Endothelial cell of umbilical vein (primary cell): ENCODE measurements at regions not wholly inside any gene's neighbourhood (a gene's known extent, or its start where the extent isn't known, plus 50 kb on each side); places are given as distances from the start of the nearest gene placed in this dataset.

Source experiments
- BruUV-seq: library from RNA; stranded (reverse); fragments of 400-500 nt; replicated peaks from 2 replicates; lab custom pipeline; 2021; lab: Mats Ljungman, UMichigan
- CTCF ChIA-PET: fragments of 300-600, 350-600 bp; sonication (Branson Sonifier 250); formaldehyde crosslinking; loops from one replicate; lab custom pipeline; 2021; ENCODE audit warnings: antibody characterized with exemption, inconsistent platforms; lab: Charles Lee
- POLR2A ChIA-PET: fragments of 300-600, 350-600 bp; sonication (Branson Sonifier 250); formaldehyde crosslinking; loops from one replicate; lab custom pipeline; 2021; ENCODE audit warnings: antibody characterized with exemption, inconsistent platforms; lab: Charles Lee
- DNase-seq: peaks from one replicate; pipeline ENCODE4 v3.0.0-alpha.2; 2011; ENCODE audit warnings: low read depth, low spot score
- FAIRE-seq: peaks from 2 replicates; lab custom pipeline; 2011; peaks lifted over from hg19 to GRCh38; lab: Jason Lieb, UNC
- H2AFZ ChIP-seq: 2 replicates; pipeline ENCODE4 v1.6.0; 2012; ENCODE audit warnings: low read depth, low read length, control low read depth, inconsistent platforms
- H3K27ac ChIP-seq: 2 replicates; pipeline ENCODE4 v1.5.1; 2011; ENCODE audit warnings: low read depth, mild to moderate bottlenecking, control low read depth, low read length, moderate library complexity; ENCODE audit not compliant: insufficient read depth
- H3K27me3 ChIP-seq, 2 experiments: 2 replicates each; pipeline versions ENCODE4 v1.6.0 to v1.6.1; 2011; ENCODE audit warnings: low read length in 2 of 2, mixed read lengths in 1 of 2; ENCODE audit not compliant: control insufficient read depth in 2 of 2, insufficient read depth in 2 of 2
- H3K36me3 ChIP-seq, 2 experiments: 2 replicates in 1 of 2; 3 replicates in 1 of 2; pipeline ENCODE4 v1.5.1; 2011; ENCODE audit warnings: low read length in 2 of 2, mild to moderate bottlenecking in 1 of 2, moderate library complexity in 1 of 2; ENCODE audit not compliant: control insufficient read depth in 2 of 2, insufficient read depth in 2 of 2; ENCODE audit errors: extremely low read depth in 1 of 2
- H3K4me1 ChIP-seq: 3 replicates; pipeline ENCODE4 v1.5.1; 2011; ENCODE audit warnings: mild to moderate bottlenecking, low read length; ENCODE audit not compliant: control insufficient read depth, insufficient read depth; ENCODE audit errors: extremely low read depth
- H3K4me2 ChIP-seq: 2 replicates; pipeline ENCODE4 v1.6.1; 2011; ENCODE audit warnings: low read length, control low read depth, mixed read lengths; ENCODE audit not compliant: insufficient read depth
- H3K4me3 ChIP-seq, 3 experiments: fragments of 200-600 bp in 1 of 3; sonication (generic), shearing (Covaris generic) in 1 of 3; replicated peaks in 1 of 3; 2 replicates each; pipeline ENCODE4 v1.5.1; 2011 to 2016; ENCODE audit warnings: control low read depth in 3 of 3, low read length in 3 of 3, mild to moderate bottlenecking in 2 of 3, inconsistent platforms in 1 of 3, low read depth in 1 of 3, moderate library complexity in 1 of 3; ENCODE audit not compliant: insufficient read depth in 1 of 3
- H3K79me2 ChIP-seq: 2 replicates; pipeline ENCODE4 v1.6.0; 2012; ENCODE audit warnings: low read length, inconsistent platforms; ENCODE audit not compliant: control insufficient read depth, insufficient read depth
- H3K9ac ChIP-seq: replicated peaks from 2 replicates; pipeline ENCODE3; 2011; ENCODE audit warnings: low read length, control low read depth; ENCODE audit not compliant: insufficient read depth; ENCODE audit errors: extremely low read depth
- H3K9me1 ChIP-seq: replicated peaks from 3 replicates; pipeline ENCODE4 v1.6.0; 2011; ENCODE audit warnings: mild to moderate bottlenecking, low read length; ENCODE audit not compliant: control insufficient read depth, insufficient read depth; ENCODE audit errors: extremely low read depth
- H3K9me3 ChIP-seq: replicated peaks from 2 replicates; pipeline ENCODE4 v1.5.1; 2012; ENCODE audit warnings: low read length, inconsistent platforms; ENCODE audit not compliant: control insufficient read depth, insufficient read depth
- H4K20me1 ChIP-seq: replicated peaks from 2 replicates; pipeline ENCODE3; 2011; ENCODE audit warnings: mild to moderate bottlenecking, low read length; ENCODE audit not compliant: control insufficient read depth, insufficient read depth; ENCODE audit errors: extremely low read depth
- CTCF ChIP-seq, 2 donors: IDR thresholded peaks; 1 replicate in 1 of 2; 2 replicates in 1 of 2; pipeline ENCODE4 v1.5.1; 2011; ENCODE audit warnings: low read length in 2 of 2, mild to moderate bottlenecking in 2 of 2, moderate library complexity in 2 of 2, control low read depth in 1 of 2, inconsistent platforms in 1 of 2, low read depth in 1 of 2; ENCODE audit not compliant: insufficient read depth in 1 of 2; ENCODE audit errors: extremely low read depth in 1 of 2
- EZH2 ChIP-seq: IDR thresholded peaks from 2 replicates; pipeline ENCODE4 v1.6.1; 2012; ENCODE audit warnings: borderline replicate concordance, low read depth, mild to moderate bottlenecking, moderate library complexity, low read length, inconsistent platforms; ENCODE audit not compliant: severe bottlenecking
- FOS ChIP-seq: IDR thresholded peaks from 2 replicates; pipeline ENCODE4 v1.6.1; 2011; ENCODE audit warnings: mild to moderate bottlenecking, low read length, moderate library complexity, borderline replicate concordance; ENCODE audit not compliant: insufficient read depth
- GATA2 ChIP-seq: IDR thresholded peaks from 2 replicates; pipeline ENCODE4 v1.7.0; 2011; ENCODE audit warnings: low read depth, mild to moderate bottlenecking, moderate library complexity, mixed read lengths, low read length; ENCODE audit not compliant: insufficient read length, insufficient read depth
- JUN ChIP-seq: IDR thresholded peaks from 2 replicates; pipeline ENCODE4 v1.6.1; 2011; ENCODE audit warnings: borderline replicate concordance, low read depth; ENCODE audit not compliant: insufficient read length, insufficient read depth
- MAX ChIP-seq: IDR thresholded peaks from 2 replicates; pipeline ENCODE4 v1.6.1; 2011; ENCODE audit not compliant: insufficient read depth, insufficient read length
- MYC ChIP-seq: IDR thresholded peaks from one replicate; pipeline ENCODE4 v1.6.1; 2011; ENCODE audit warnings: mild to moderate bottlenecking, low read depth, low read length
- POLR2A ChIP-seq: IDR thresholded peaks from 2 replicates; pipeline ENCODE4 v1.6.1; 2012; ENCODE audit warnings: low read depth, mild to moderate bottlenecking, control low read depth, low read length
- POLR2AphosphoS5 ChIP-seq: IDR thresholded peaks from 2 replicates; pipeline ENCODE4 v1.6.1; 2012; ENCODE audit warnings: low read depth, mild to moderate bottlenecking, control low read depth, low read length, moderate library complexity; ENCODE audit not compliant: insufficient read depth
- dilution Hi-C: fragments of 300-500 bp; cut with MboI; formaldehyde crosslinking; loops from one replicate; pipeline ENCODE4 v1.15.0; 2019; ENCODE audit warnings: low sequenced_read_pairs; ENCODE audit not compliant: extremely low pct_ligation_motif_present
- intact Hi-C: fragments of 100-400 bp; cut with micrococcal nuclease; formaldehyde crosslinking; loops from one replicate; pipeline ENCODE4 v1.10.0; 2022

DNA sequence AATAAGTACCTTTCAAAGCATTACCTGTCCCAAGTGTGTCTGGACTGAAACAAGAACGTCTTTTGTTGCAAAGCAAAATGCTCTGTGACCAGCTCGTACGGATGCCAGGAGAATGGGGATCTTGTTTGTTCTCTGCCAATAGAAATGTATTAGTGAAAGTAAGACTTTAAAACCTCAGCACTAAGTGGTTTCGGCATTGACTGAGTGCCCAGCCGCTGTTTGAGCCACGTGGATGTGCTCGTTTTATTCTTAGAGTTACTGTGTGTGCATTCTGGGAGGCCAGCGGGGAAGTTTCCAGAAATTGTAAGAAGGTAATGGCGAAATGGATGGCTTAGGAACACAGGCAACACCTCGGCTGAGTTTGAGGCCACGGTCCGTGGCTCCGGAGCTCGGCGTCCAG is 117.1 kb upstream of the USP29 start:
- DNase-seq (no peak), FAIRE-seq (no peak)
- no peak for TF ChIP-seq GATA2
- TF ChIP-seq MAX, result no peak
- TF ChIP-seq POLR2A, result no peak
- TF ChIP-seq MYC, result no peak
- TF ChIP-seq JUN, result no peak
- no peak for TF ChIP-seq CTCF (IDR thresholded peaks at IDR 0.05; ENCODE audit: extremely low read depth in 1 of 2, insufficient read depth in 1 of 2, low read depth in 1 of 2, low read length in 2 of 2)
- no peak for TF ChIP-seq POLR2AphosphoS5
- no peak for TF ChIP-seq FOS
- no peak for TF ChIP-seq EZH2
- Histone ChIP-seq H3K9ac (no peak overlapping the region), H3K4me2 (no peak overlapping the region), H3K9me1 (no peaks in the 10 kb centered on the region), H3K27ac (no peak overlapping the region), H3K79me2 (no peaks in the 10 kb centered on the region), H2AFZ (no peak overlapping the region), H3K27me3 (no peaks in the 10 kb centered on the region), H4K20me1 (no peaks in the 10 kb centered on the region), H3K4me1 (no peaks in the 10 kb centered on the region), H3K4me3 (no peak overlapping the region), H3K36me3 (no peaks in the 10 kb centered on the region), H3K9me3 (peaks cover 2% of the 10 kb centered on the region)
- intact Hi-C loops, result no loop called here
- ChIA-PET CTCF (no interaction called here), POLR2A (no interaction called here)
- dilution Hi-C loops, result no loop called here
- no TSS peak for BruUV-seq
